GM23248 (cell line): ENCODE measurements at regions not wholly inside any gene's neighbourhood (a gene's known extent, or its start where the extent isn't known, plus 50 kb on each side); places are given as distances from the start of the nearest gene placed in this dataset. TPM values are rescaled to one million over a fixed set of nuclear protein-coding genes. Genes with fewer than 3 reads are reported as not detected.
A peak's percentile ranks its signal among the peaks of the same experiment; 100 is the strongest.
"Not testable (repeated sequence)": the region's sequence is repeated elsewhere in the genome, so short reads cannot be mapped to it uniquely, and the experiment has no call there.

Experiments used
- DNase-seq: peaks from one replicate; pipeline ENCODE4 v3.0.0-alpha.2; 2015
- H2AFZ ChIP-seq: fragments of 200-600 bp; sonication (generic); 2 replicates; pipeline ENCODE4 v1.6.1; 2016; ENCODE audit warnings: antibody characterized with exemption
- H3F3A ChIP-seq: fragments of 200-600 bp; sonication (generic); 2 replicates; pipeline ENCODE4 v1.6.1; 2016; ENCODE audit warnings: mild to moderate bottlenecking, antibody characterized with exemption, mixed run types; ENCODE audit not compliant: insufficient read depth
- H3K27ac ChIP-seq: fragments of 200-600 bp; sonication (generic); 2 replicates; pipeline ENCODE4 v1.5.1; 2016; ENCODE audit warnings: mild to moderate bottlenecking
- H3K27me3 ChIP-seq: fragments of 200-600 bp; sonication (generic); replicated peaks from 2 replicates; pipeline ENCODE4 v1.6.1; 2016; ENCODE audit warnings: mild to moderate bottlenecking; ENCODE audit not compliant: insufficient read depth
- H3K36me3 ChIP-seq: fragments of 200-600 bp; sonication (generic); 2 replicates; pipeline ENCODE4 v1.6.1; 2016; ENCODE audit warnings: low read depth, mild to moderate bottlenecking
- H3K4me1 ChIP-seq: fragments of 200-600 bp; sonication (generic); 2 replicates; pipeline ENCODE4 v1.6.1; 2016; ENCODE audit warnings: mild to moderate bottlenecking; ENCODE audit not compliant: insufficient read depth
- H3K4me2 ChIP-seq: fragments of 200-600 bp; sonication (generic); one replicate; pipeline ENCODE4 v1.6.1; 2016; ENCODE audit warnings: mild to moderate bottlenecking; ENCODE audit not compliant: unreplicated experiment
- H3K4me3 ChIP-seq: fragments of 200-600 bp; sonication (generic); 2 replicates; pipeline ENCODE4 v1.5.1; 2016; ENCODE audit warnings: mild to moderate bottlenecking
- H3K79me2 ChIP-seq: fragments of 200-600 bp; sonication (generic); 2 replicates; pipeline ENCODE4 v1.6.1; 2016; ENCODE audit warnings: mild to moderate bottlenecking; ENCODE audit not compliant: insufficient read depth
- H3K9ac ChIP-seq: fragments of 200-600 bp; sonication (generic); 2 replicates; pipeline ENCODE4 v1.6.1; 2016; ENCODE audit warnings: mild to moderate bottlenecking
- H3K9me2 ChIP-seq: fragments of 200-600 bp; sonication (generic); 2 replicates; pipeline ENCODE4 v1.6.1; 2016; ENCODE audit warnings: mixed run types, mild to moderate bottlenecking, moderate library complexity; ENCODE audit not compliant: insufficient read depth
- H3K9me3 ChIP-seq: fragments of 200-600 bp; sonication (generic); one replicate; pipeline ENCODE4 v1.6.1; 2017; ENCODE audit warnings: low read depth
- H4K20me1 ChIP-seq: fragments of 200-600 bp; sonication (generic); 2 replicates; pipeline ENCODE4 v1.6.0; 2016; ENCODE audit not compliant: insufficient read depth
- WGBS, 2 experiments: methylation state at CpG; one replicate each; pipeline ENCODE4 v1.1.6; 2015 to 2017; ENCODE audit warnings: low lambda C conversion rate in 2 of 2, low coverage in 1 of 2; ENCODE audit errors: missing lambda C conversion rate in 2 of 2; 5-methylcytosine and 5-hydroxymethylcytosine counted together
- in situ Hi-C: fragments of 300-500 bp; cut with MboI; formaldehyde crosslinking; loops from 2 replicates; pipeline ENCODE4 v1.15.0; 2020
- small RNA-seq: library from RNA; depleted of rRNA; stranded (forward); fragments of <200 nt; gene quantifications from one replicate; pipeline ENCODE3, GENCODE V24; 2014; ENCODE audit warnings: low read depth, low replicate concordance

DNA sequence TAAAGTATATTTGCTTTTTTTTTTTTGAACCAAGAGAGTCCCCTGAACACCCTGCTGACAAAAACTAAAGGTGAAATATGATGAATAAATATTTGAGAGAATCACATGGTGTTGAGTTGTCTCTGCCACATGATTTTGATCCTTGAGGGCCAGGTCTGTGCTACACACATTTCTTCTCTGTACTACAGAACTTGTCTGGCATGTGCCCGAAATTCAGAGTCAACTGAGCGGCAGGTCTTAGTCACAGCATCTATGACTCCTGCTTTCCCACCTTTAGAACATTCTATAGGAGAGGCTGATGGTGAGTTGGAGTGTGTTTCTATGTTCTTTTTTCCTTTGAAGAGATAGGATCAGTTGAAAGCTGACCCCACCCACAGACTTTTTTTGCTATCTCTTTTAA is 79.0 kb upstream of the NBPF19 start:
- H3K4me1 ChIP-seq, H3K27me3 ChIP-seq, H3F3A ChIP-seq, H3K9ac ChIP-seq, H3K9me3 ChIP-seq, in situ Hi-C loops, H3K4me3 ChIP-seq, H3K27ac ChIP-seq, H3K9me2 ChIP-seq, H2AFZ ChIP-seq, H3K4me2 ChIP-seq, H4K20me1 ChIP-seq, H3K36me3 ChIP-seq: not testable (repeated sequence)
- peaks cover 44% of the 10 kb centered on the region for H3K79me2 ChIP-seq
- peak; percentile 6 for DNase-seq
- WGBS, 2 experiments = 95 to 97% methylated on average over 2 of the region's 2 CpGs

DNA sequence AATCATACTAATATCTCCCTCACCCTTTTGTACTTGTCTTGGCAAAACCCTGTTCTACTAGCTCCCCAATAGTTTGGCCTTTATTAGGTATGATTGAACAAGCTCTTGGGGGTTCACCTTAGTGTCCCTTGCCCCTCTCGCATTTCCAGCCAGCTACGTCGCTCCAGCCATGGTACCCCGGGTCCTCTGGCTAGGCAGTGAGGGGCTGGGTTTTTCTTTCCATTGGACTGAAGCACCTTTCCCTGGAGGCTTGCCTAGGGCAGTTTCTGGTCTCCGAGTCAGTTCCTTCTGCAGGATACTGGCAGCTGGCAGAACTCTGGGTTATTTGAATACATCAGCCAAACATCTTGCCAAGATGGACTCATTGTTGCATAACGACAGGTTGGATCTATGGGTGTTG is 76.3 kb upstream of the NBPF19 start:
- H3K9ac ChIP-seq, in situ Hi-C loops, H3K4me2 ChIP-seq, H3K4me1 ChIP-seq, H3F3A ChIP-seq, H3K27ac ChIP-seq, H2AFZ ChIP-seq, H3K27me3 ChIP-seq, H3K4me3 ChIP-seq, DNase-seq, H3K9me2 ChIP-seq, H4K20me1 ChIP-seq, H3K9me3 ChIP-seq, H3K36me3 ChIP-seq: not testable (repeated sequence)
- H3K79me2 ChIP-seq = peaks cover 34% of the 10 kb centered on the region
- WGBS, 2 experiments = 51 to 52% methylated on average over 3 to 6 of the region's 6 CpGs

DNA sequence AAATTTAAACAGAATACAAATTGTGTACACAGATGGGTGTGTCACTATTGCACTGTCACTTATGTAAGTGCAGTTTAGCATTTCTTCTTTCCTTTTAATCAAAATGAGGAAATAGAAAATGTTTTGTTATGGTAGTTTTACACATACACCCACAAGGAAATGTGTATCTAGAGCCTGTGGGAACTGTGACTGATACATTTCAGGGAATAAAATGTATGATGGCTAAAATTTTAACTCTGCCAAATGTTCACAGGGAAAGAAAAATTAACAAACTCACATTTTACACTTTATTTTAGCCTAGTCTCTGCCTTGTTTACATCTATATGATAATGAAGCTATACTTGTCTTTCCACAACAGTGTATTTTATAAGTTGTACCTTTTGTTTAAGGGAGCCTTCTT is 66.4 kb upstream of the NBPF19 start:
- H3K9me3 ChIP-seq, H3K27me3 ChIP-seq, H2AFZ ChIP-seq, H4K20me1 ChIP-seq, H3K4me1 ChIP-seq, H3K9me2 ChIP-seq, H3K36me3 ChIP-seq, H3K4me3 ChIP-seq, H3K9ac ChIP-seq, H3F3A ChIP-seq, in situ Hi-C loops, H3K4me2 ChIP-seq: not testable (repeated sequence)
- H3K27ac ChIP-seq = peak overlapping the region; percentile 63
- peaks cover 40% of the 10 kb centered on the region for H3K79me2 ChIP-seq
- DNase-seq = peak; percentile 8

DNA sequence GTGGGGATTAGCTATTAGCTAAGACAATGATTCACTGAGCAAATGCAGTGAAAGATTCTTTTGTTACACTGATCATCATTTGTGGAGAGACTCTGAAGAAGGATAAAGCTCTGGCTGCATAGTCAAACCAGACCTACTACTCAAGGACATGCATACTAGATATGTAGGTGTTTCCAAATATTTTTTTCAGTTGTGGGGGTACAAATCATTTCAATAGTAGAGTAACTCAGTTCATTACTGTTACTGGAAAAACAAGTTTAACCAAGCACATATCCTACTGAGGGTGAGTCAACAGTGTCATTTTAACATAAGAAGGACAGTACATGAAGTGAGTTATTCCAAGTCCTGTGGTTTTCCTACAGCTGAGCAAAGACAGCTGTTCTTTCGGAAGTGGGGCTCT is 59.5 kb upstream of the NBPF19 start:
- H3F3A ChIP-seq, H3K27me3 ChIP-seq, H2AFZ ChIP-seq, H4K20me1 ChIP-seq, H3K27ac ChIP-seq, H3K9ac ChIP-seq, H3K4me2 ChIP-seq, H3K9me2 ChIP-seq, in situ Hi-C loops, H3K4me3 ChIP-seq, DNase-seq, H3K4me1 ChIP-seq, H3K9me3 ChIP-seq, H3K36me3 ChIP-seq: not testable (repeated sequence)
- H3K79me2 ChIP-seq = peaks cover 31% of the 10 kb centered on the region
- WGBS, 2 experiments = no CpG with 5 or more reads among the region's 1 CpG

DNA sequence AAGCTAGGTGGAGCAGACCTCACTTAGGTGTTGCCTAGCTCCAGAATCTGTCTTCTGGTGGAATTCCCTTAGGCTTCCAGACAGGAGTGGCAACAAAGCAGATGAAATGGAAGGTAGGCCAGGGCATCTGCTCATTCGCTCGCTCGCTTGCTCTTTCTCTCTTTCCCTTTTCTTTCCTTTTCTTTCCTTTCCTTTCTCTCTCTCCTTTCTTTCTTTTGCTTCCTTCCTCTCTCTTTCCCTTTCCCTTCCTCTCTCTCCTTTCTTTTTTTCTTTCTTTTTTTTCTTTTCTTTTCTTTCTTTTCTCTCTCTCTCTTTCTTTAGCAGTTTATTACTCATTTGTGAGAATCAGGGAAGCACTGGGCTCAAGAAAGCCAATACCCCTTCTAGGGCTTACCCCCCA is 56.1 kb upstream of the NBPF19 start:
- H2AFZ ChIP-seq, DNase-seq, H4K20me1 ChIP-seq, H3K4me2 ChIP-seq, H3K9me3 ChIP-seq, in situ Hi-C loops, H3K9me2 ChIP-seq, H3F3A ChIP-seq, H3K27me3 ChIP-seq, H3K36me3 ChIP-seq, H3K4me1 ChIP-seq, H3K4me3 ChIP-seq, H3K9ac ChIP-seq, H3K27ac ChIP-seq: not testable (repeated sequence)
- peaks cover 27% of the 10 kb centered on the region for H3K79me2 ChIP-seq
- WGBS, 2 experiments = 99 to 100% methylated on average over 2 to 3 of the region's 3 CpGs

DNA sequence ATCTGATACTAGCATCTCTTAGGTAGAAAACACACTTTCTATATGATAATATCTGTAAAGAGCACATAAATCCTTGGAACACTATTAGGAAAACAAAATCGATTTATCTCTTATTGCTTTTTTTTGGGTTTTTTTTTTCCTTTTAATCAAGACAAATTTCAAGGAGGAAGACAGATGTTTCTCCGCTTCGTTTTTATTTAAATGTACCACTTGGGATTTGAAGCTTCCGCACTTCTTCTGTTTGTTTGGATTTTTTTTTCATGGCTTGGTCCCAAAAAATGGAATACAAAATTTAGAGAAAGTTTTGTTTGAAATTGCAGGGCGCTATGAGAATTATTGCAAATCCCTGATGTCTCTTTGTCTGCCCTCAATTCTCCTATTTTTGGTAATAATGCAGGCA is 51.7 kb upstream of the NBPF19 start:
- H3K4me1 ChIP-seq, DNase-seq, H2AFZ ChIP-seq, in situ Hi-C loops, H3K27me3 ChIP-seq, H3K9me3 ChIP-seq, H3F3A ChIP-seq, H4K20me1 ChIP-seq, H3K9me2 ChIP-seq, H3K36me3 ChIP-seq: not testable (repeated sequence)
- Histone ChIP-seq H3K27ac (peak overlapping the region; percentile 42; the same call in 1 of the 2 replicates), H3K4me3 (peak overlapping the region; percentile 33; the same call in 1 of the 2 replicates), H3K79me2 (peaks cover 34% of the 10 kb centered on the region), H3K9ac (0 out of 2 replicates have a peak overlapping the region, but pooled peaks have one; percentile 9), H3K4me2 (peak overlapping the region; percentile 67)
- 25 to 28% methylated on average over 5 of the region's 5 CpGs for WGBS, 2 experiments

Small RNA genes in the stretch of these regions (small RNA-seq; reads per million reads assigned to genes)
- gene RF00100 (253 reads per million, percentile 97 among the genes with 10 or more reads in this experiment), gene RNU1-59P (not detected)
